ENCODE measurements at regions not wholly inside any gene's neighbourhood (a gene's known extent, or its start where the extent isn't known, plus 50 kb on each side); places are given as distances from the start of the nearest gene placed in this dataset.

- TF ChIP-seq, protein P1, sequence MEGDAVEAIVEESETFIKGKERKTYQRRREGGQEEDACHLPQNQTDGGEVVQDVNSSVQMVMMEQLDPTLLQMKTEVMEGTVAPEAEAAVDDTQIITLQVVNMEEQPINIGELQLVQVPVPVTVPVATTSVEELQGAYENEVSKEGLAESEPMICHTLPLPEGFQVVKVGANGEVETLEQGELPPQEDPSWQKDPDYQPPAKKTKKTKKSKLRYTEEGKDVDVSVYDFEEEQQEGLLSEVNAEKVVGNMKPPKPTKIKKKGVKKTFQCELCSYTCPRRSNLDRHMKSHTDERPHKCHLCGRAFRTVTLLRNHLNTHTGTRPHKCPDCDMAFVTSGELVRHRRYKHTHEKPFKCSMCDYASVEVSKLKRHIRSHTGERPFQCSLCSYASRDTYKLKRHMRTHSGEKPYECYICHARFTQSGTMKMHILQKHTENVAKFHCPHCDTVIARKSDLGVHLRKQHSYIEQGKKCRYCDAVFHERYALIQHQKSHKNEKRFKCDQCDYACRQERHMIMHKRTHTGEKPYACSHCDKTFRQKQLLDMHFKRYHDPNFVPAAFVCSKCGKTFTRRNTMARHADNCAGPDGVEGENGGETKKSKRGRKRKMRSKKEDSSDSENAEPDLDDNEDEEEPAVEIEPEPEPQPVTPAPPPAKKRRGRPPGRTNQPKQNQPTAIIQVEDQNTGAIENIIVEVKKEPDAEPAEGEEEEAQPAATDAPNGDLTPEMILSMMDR (optimal IDR thresholded peaks at IDR 0.05 in 1 of 3, IDR thresholded peaks at IDR 0.05 in 1 of 3, conservative IDR thresholded peaks at IDR 0.05 in 1 of 3; ENCODE audit: extremely low read depth in 1 of 3, insufficient read depth in 2 of 3, low read length in 3 of 3) = no peak
- TF ChIP-seq EZH2 (IDR thresholded peaks at IDR 0.05; ENCODE audit: low read length) = no peak
Measured at GRCh38 chr17:51402899-51403298, 142.6 kb downstream of the UTP18 start.
